ENCODE measurements at regions not wholly inside any gene's neighbourhood (a gene's known extent, or its start where the extent isn't known, plus 50 kb on each side); places are given as distances from the start of the nearest gene placed in this dataset.

DNA sequence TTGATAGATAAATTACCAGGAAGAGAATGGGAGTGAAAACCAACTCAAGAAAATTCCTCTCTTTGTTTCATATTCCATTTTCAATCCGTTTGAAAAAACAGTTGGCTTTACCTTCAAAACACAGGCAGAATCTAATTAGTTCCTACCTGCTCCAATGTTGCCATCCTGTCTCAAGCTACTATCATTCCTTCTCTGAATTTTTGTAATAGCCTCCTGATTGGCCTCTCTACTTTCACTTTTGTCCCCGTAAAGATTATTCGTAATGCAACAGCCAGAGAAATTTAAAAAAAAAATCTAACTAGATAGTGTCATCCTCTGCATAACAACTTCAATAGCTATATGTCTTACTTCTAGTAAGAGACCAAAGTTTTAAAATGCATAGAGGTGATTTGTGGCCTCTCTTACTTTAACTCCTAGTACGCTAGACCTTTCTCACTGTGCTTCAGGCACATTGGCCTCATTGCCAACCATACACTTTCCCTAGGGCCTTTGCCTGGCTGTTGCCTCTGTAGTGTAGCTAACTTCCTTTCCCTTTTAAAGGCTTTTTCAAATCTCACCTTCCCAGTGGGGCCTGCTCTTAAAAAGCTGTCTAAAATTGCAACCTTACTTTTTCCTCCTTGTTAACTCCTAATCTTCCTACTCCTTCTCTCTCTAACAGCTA is 311.3 kb upstream of the GRIN3A start:
- Mint-ChIP-seq H3K36me3 (no peaks in the 10 kb centered on the region), H3K4me1 (ENCODE audit: unreplicated experiment) (no peaks in the 10 kb centered on the region), H3K4me3 (no peak overlapping the region), H3K27me3 (no peaks in the 10 kb centered on the region), H3K9me3 (no peaks in the 10 kb centered on the region), H3K27ac (no peak overlapping the region)
- DNase-seq (ENCODE audit: extremely low spot score, unreplicated experiment): no peak
- TF ChIP-seq CTCF (conservative IDR thresholded peaks at IDR 0.05): no peak

DNA sequence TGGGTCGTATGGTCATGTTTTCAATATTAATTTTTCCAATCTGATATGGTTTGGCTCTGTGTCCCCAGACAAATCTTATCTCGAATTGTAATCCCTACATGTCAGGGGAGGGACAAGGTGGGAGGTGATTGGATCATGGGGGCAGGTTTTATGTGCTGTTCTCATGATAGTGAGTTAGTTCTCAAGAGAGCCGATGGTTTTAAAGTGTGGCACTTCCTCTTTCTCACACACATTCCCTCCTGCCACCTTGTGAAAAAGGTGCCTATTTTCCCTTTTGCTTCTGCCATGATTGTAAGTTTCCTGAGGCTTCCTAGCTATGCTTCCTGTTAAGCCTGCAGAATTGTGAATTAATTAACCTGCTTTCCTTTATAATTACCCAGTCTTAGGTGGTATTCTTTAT is 309.1 kb upstream of the GRIN3A start:
- H3K27me3 Mint-ChIP-seq: no peaks in the 10 kb centered on the region
- TF ChIP-seq CTCF (conservative IDR thresholded peaks at IDR 0.05): no peak
- H3K36me3 Mint-ChIP-seq: no peaks in the 10 kb centered on the region
- no peak for DNase-seq (ENCODE audit: extremely low spot score, unreplicated experiment)
- H3K4me1 Mint-ChIP-seq (ENCODE audit: unreplicated experiment): no peaks in the 10 kb centered on the region
- no peaks in the 10 kb centered on the region for H3K9me3 Mint-ChIP-seq
- no peak overlapping the region for H3K27ac Mint-ChIP-seq
- H3K4me3 Mint-ChIP-seq: no peak overlapping the region

DNA sequence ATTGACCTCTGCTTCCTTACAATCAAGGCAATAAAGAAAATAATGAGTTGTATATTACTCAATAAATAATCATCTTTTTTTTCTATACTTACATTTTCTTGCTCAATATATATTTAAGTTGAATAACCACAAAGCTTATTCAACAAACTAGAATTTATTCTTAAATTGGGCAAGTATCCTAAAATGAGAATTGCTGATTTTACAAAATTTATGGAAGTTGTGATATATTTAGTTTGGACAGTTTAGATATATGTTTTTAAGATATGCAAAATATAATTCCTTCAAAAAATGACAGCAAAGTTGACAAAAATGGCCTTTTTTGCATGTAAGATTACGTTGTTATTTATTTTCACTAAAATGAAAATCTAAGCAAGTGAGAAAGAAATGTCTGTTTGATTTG is 305.7 kb upstream of the GRIN3A start:
- no peaks in the 10 kb centered on the region for H3K9me3 Mint-ChIP-seq
- H3K4me1 Mint-ChIP-seq (ENCODE audit: unreplicated experiment): no peaks in the 10 kb centered on the region
- no peaks in the 10 kb centered on the region for H3K36me3 Mint-ChIP-seq
- DNase-seq (ENCODE audit: extremely low spot score, unreplicated experiment): no peak
- no peaks in the 10 kb centered on the region for H3K27me3 Mint-ChIP-seq
- no peak for TF ChIP-seq CTCF (conservative IDR thresholded peaks at IDR 0.05)
- no peak overlapping the region for H3K4me3 Mint-ChIP-seq
- H3K27ac Mint-ChIP-seq: no peak overlapping the region

DNA sequence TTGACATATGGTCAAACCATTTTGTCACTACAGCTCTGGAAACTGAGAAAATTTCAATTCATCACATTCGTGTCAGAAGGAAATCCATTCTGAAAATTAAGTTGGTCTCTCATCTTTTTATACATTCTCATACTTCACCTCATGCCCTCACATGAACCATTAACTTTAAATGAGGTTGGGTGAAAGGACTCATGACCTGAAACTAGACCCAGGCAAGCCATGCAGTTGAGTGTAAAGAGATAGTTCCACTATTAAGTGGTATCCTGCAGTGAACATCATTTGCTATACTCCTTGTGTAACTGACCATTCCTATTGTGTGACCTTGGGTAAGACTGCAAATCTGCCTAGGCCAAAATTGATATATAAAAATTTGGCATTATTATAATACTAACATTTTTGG is 299.6 kb upstream of the GRIN3A start:
- H3K36me3 Mint-ChIP-seq: no peaks in the 10 kb centered on the region
- H3K4me3 Mint-ChIP-seq: no peak overlapping the region
- H3K4me1 Mint-ChIP-seq (ENCODE audit: unreplicated experiment): no peaks in the 10 kb centered on the region
- H3K9me3 Mint-ChIP-seq: no peaks in the 10 kb centered on the region
- no peak for TF ChIP-seq CTCF (conservative IDR thresholded peaks at IDR 0.05)
- no peak overlapping the region for H3K27ac Mint-ChIP-seq
- no peaks in the 10 kb centered on the region for H3K27me3 Mint-ChIP-seq
- DNase-seq (ENCODE audit: extremely low spot score, unreplicated experiment): no peak

DNA sequence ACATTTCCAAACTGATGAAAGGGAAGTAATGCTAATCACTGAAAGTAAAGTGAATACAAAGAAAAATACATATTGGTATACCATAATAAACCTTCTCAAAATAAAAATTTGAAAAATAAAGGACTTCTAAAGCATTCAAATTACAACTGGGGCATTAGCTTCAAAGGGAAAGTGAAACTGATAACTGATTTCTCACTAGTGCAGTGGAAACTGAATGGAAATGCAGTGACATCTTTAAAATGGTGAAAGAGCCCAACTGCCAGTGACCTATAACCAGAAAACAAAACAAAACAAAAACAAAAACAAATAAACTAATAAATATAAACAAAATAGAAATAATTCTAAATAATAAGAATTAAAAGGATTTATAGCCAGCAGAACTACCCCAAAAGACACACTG is 297.5 kb upstream of the GRIN3A start:
- Mint-ChIP-seq H3K27me3 (no peaks in the 10 kb centered on the region), H3K27ac (no peak overlapping the region), H3K4me3 (no peak overlapping the region), H3K36me3 (no peaks in the 10 kb centered on the region), H3K9me3 (no peaks in the 10 kb centered on the region), H3K4me1 (ENCODE audit: unreplicated experiment) (no peaks in the 10 kb centered on the region)
- no peak for DNase-seq (ENCODE audit: extremely low spot score, unreplicated experiment)
- TF ChIP-seq CTCF (conservative IDR thresholded peaks at IDR 0.05): no peak

DNA sequence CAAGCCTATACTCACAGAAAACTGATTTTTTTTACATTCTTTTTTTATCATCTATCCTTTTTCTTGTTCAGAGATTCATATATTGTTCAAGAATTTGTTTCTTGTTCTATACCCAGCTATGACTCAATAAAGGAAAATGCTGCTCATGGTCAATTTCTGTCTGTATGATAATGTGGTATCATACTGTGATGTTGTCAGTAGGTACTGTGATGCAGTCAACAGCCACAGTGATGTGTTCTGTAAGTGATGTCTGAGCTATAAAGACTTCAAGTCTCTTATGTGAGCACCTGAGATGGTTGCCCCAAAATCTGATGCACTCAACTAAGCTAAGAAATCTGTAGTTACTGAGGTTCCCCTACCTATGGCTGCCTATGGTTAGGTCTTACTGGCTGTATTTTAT is 294.2 kb upstream of the GRIN3A start:
- no peak for TF ChIP-seq CTCF (conservative IDR thresholded peaks at IDR 0.05)
- no peaks in the 10 kb centered on the region for H3K27me3 Mint-ChIP-seq
- DNase-seq (ENCODE audit: extremely low spot score, unreplicated experiment): no peak
- no peaks in the 10 kb centered on the region for H3K9me3 Mint-ChIP-seq
- no peak overlapping the region for H3K4me3 Mint-ChIP-seq
- no peak overlapping the region for H3K27ac Mint-ChIP-seq
- H3K4me1 Mint-ChIP-seq (ENCODE audit: unreplicated experiment): no peaks in the 10 kb centered on the region
- no peaks in the 10 kb centered on the region for H3K36me3 Mint-ChIP-seq
